ENCODE measurements at regions not wholly inside any gene's neighbourhood (a gene's known extent, or its start where the extent isn't known, plus 50 kb on each side); places are given as distances from the start of the nearest gene placed in this dataset.

DNA sequence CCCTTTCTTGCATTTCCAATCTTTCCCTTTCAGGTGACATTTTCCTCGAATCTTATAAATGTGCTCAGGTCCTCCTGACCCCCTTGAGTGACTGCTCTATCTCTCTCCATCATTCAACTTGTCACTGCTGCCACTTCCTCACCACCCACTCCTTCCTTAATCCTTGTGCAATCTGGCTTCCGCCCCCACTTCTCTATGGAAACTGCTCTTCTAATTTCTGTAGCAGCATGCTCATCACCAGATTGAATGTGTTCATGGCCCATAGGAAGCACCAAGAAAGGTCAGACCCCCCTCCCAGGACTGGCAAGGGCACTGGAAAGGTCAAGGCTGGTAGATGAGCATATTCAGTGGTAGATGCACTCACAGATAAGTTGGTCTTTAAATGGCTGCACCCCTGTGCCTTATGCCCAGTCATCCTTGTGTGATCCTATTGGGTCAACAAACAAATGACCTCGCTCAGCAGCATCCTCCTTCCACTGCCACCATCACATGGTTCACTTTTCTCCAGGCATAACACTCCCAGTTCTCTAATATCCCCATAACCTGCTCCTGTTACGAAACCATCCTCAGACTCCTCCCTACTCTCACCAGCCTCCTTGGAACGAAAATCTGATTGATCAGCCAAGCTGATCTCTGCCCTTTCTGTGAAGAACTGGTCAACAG lies 288.5 kb upstream of the POU3F1 start:
- TF ChIP-seq CTCF (IDR thresholded peaks at IDR 0.05) (no peak), EP300 (IDR thresholded peaks at IDR 0.05) (no peak), POLR2AphosphoS5 (IDR thresholded peaks at IDR 0.05) (no peak)
